ENCODE measurements at regions not wholly inside any gene's neighbourhood (a gene's known extent, or its start where the extent isn't known, plus 50 kb on each side); places are given as distances from the start of the nearest gene placed in this dataset.

GRCh38 chr20:22920898-22921297 is 114.2 kb upstream of the SSTR4 start:
- no peak for TF ChIP-seq CTCF (IDR thresholded peaks at IDR 0.05; ENCODE audit: low read depth, low read length)
- no peak for TF ChIP-seq EZH2phosphoT487 (IDR thresholded peaks at IDR 0.05; ENCODE audit: low read depth)

Measured in OCI-LY3 (cell line).